ENCODE measurements at regions not wholly inside any gene's neighbourhood (a gene's known extent, or its start where the extent isn't known, plus 50 kb on each side); places are given as distances from the start of the nearest gene placed in this dataset.

DNA sequence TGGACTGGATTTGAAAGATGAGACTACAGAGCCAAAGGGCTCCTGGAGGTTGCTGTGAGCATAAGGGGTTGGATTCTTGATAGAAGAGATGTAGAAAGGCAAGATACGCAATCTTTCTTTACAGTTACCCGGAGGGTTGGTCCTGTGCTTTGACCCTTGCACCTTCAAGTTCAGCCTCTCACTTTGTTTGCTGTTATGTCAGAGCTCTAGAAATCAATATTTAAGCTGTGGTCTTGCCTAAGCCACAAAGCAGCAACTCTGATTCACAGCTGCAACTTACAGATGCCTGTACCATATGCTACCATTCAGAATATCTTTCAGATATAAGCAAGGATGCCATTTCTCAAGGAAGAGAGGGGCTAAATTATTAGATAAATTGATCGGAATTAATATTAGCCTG lies 943.1 kb upstream of the LRRTM1 start:
- FAIRE-seq, result no peak
- DNase-seq (ENCODE audit: extremely low spot score, insufficient read length, low read depth), result no peak

GRCh38 chr2:81242501-81242900 lies 937.9 kb upstream of the LRRTM1 start:
- DNase-seq (ENCODE audit: extremely low spot score, insufficient read length, low read depth) (no peak), FAIRE-seq (no peak)

- FAIRE-seq (no peak), DNase-seq (ENCODE audit: extremely low spot score, insufficient read length, low read depth) (no peak)
These were observed 933.9 kb upstream of the LRRTM1 start for GRCh38 chr2:81238462-81238861.

GRCh38 chr2:81235601-81236000 lies 931.0 kb upstream of the LRRTM1 start:
- no peak for FAIRE-seq
- DNase-seq (ENCODE audit: extremely low spot score, insufficient read length, low read depth), result no peak

- no peak for DNase-seq (ENCODE audit: extremely low spot score, insufficient read length, low read depth)
- no peak for FAIRE-seq
These were observed 930.2 kb upstream of the LRRTM1 start for GRCh38 chr2:81234711-81235110.

GRCh38 chr2:81225756-81226155 lies 921.2 kb upstream of the LRRTM1 start:
- DNase-seq (ENCODE audit: extremely low spot score, insufficient read length, low read depth), result no peak
- FAIRE-seq, result no peak

- no peak for FAIRE-seq
These were observed 909.0 kb upstream of the LRRTM1 start for GRCh38 chr2:81213598-81213997.

DNA sequence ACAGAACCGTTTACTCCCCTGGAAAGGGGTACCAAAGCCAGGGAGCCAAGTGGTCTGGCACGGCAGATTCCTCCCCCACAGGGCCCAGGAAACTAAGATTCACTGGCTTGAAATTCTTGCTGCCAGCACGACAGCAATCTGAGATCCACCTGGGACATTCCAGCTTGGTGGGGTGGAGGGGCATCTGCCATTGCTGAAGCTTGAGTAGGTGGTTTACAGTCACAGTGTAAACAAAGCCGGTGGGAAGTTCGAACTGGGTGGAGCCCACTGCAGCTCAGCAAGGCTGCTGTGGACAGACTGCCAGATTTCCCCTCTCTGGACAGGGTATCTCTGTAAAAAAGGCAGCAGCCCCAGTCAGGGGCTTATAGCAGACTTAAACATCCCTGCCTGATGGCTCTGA lies 901.7 kb upstream of the LRRTM1 start:
- no peak for FAIRE-seq
- no peak for DNase-seq (ENCODE audit: extremely low spot score, insufficient read length, low read depth)

More at GRCh38 chr2:81213598-81213997, 909.0 kb upstream of the LRRTM1 start:
- DNase-seq (ENCODE audit: extremely low spot score, insufficient read length, low read depth), result no peak

- no peak for FAIRE-seq
- no peak for DNase-seq (ENCODE audit: extremely low spot score, insufficient read length, low read depth)
These were observed 892.5 kb upstream of the LRRTM1 start for GRCh38 chr2:81196933-81197628.

GRCh38 chr2:81196383-81196851 lies 891.9 kb upstream of the LRRTM1 start:
- FAIRE-seq, result no peak

DNA sequence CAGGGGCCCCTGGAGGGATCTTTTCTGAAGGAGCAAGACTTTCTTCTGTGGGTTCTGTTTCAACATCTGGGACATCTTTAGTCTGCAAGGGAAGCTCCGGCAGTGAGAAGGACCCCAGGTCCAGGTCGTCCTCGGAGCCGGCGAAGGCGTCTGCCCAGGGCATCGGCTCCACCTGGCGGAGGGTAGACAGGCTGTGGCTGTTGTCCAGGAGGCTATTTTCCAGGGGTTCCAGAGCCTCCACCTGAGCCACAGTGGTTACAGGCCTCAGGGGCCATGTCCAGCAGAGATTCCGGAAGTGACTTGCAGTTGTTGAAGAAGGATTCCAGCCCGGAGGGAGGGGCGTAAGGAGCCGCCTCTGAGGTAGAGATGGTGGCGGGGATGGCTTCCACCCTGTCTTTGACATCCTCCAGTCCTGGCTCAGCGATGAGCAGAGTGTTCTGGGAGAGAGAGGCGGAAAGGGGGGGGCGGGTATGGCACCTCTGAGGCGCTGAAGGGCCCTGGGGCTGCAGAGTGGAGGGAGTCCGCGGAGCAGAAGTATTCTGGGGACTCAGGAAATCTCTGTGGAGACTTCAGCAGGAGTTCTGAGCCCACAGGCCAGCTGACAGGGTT lies 891.3 kb upstream of the LRRTM1 start:
- DNase-seq (ENCODE audit: extremely low spot score, insufficient read length, low read depth) (no peak), FAIRE-seq (no peak)

More at GRCh38 chr2:81196383-81196851, 891.9 kb upstream of the LRRTM1 start:
- DNase-seq (ENCODE audit: extremely low spot score, insufficient read length, low read depth), result no peak

GRCh38 chr2:81195017-81195773 lies 890.6 kb upstream of the LRRTM1 start:
- DNase-seq (ENCODE audit: extremely low spot score, insufficient read length, low read depth), result no peak
- FAIRE-seq, result no peak

DNA sequence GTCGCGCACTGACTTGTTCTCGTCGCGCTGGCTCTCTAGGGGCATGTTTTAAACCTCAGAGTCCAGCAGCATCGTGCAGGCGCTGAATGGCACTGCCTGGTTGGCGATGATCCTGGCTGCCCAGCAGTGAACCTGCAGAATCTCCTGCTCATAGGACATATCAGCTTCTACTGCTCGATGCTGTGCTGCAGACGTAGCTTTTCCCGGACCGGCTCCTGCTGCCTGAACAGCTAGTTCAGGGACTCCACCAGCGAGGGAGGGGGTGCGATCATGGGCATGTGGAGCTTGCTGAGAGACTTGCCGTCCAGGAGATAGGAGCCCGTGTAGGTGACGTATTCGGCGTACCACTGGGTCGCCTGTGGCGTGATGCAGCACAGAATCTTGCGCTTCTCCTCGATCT lies 890.0 kb upstream of the LRRTM1 start:
- DNase-seq (ENCODE audit: extremely low spot score, insufficient read length, low read depth) (no peak), FAIRE-seq (no peak)

DNA sequence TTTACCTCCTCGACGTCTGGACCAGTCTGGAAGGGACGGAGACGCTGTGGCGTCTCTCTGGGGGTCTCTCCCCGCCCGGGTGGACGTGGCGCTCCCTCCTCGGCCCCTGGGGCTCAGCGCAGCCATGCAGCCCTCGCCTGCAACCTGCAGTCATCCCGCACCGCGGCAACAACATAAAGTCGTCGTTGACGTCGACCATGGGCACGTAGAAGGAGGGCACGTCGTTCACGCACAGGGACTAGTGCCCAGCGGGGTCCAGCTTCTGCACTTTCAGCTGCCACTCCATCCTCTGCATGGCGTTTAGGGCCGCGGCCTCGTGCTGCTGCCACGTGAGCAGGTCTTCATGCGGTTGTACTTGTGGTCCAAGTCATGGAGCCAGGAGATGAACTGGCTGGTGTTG lies 889.6 kb upstream of the LRRTM1 start:
- no peak for DNase-seq (ENCODE audit: extremely low spot score, insufficient read length, low read depth)

GRCh38 chr2:81181845-81182244 lies 877.3 kb upstream of the LRRTM1 start:
- no peak for DNase-seq (ENCODE audit: extremely low spot score, insufficient read length, low read depth)
- no peak for FAIRE-seq

More for the DNA sequence above, 889.6 kb upstream of the LRRTM1 start:
- no peak for FAIRE-seq

- DNase-seq (ENCODE audit: extremely low spot score, insufficient read length, low read depth) (no peak), FAIRE-seq (no peak)
These were observed 866.9 kb upstream of the LRRTM1 start for GRCh38 chr2:81171447-81171846.

- no peak for FAIRE-seq
- DNase-seq (ENCODE audit: extremely low spot score, insufficient read length, low read depth), result no peak
These were observed 859.0 kb upstream of the LRRTM1 start for GRCh38 chr2:81163583-81163982.

- no peak for FAIRE-seq
- DNase-seq (ENCODE audit: extremely low spot score, insufficient read length, low read depth), result no peak
These were observed 854.0 kb upstream of the LRRTM1 start for GRCh38 chr2:81158505-81158904.

DNA sequence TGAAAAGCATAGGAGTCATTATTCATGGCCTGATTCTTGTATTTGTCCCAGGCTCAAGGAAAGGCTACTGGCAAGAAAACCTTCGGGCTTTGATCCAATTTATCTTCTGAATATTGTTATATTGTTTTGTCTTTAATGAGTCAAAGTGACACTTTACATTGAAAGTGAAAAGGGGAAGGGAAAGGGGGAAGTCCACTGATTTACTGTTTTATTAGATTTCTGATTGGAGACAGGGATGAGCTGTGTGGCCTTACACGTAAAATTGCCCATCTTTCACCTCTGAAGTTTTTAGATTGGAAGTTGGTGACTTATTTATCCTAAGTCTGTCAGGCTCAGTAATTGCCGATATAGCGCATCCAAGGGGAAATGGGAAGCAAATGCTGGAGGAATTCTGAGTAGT lies 843.8 kb upstream of the LRRTM1 start:
- DNase-seq (ENCODE audit: extremely low spot score, insufficient read length, low read depth), result no peak
- FAIRE-seq, result no peak

DNA sequence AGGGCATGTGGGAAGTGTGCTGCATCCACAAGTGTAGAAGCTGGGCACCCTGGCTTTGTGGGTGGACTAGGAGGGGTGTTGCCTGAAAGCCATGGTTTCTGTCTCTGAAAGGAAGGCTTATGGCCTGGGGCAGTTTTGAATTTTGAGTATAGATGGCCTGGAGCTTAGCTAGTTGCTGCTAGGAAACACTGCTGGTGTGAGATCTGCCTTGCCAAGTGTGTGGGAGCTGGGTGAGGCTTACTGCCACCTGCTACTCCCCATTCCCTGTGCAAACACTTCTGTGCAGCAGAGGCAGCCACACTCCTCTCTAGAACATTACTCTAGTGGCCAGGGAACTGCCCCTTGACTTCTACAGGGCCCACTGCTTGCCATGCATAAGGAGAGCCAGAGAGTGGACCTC lies 831.7 kb upstream of the LRRTM1 start:
- FAIRE-seq, result no peak

GRCh38 chr2:81097361-81097760 lies 792.8 kb upstream of the LRRTM1 start:
- FAIRE-seq (no peak), DNase-seq (ENCODE audit: extremely low spot score, insufficient read length, low read depth) (no peak)

More for the DNA sequence above, 831.7 kb upstream of the LRRTM1 start:
- DNase-seq (ENCODE audit: extremely low spot score, insufficient read length, low read depth), result no peak

All from GM18507 (cell line).